ENCODE measurements at regions not wholly inside any gene's neighbourhood (a gene's known extent, or its start where the extent isn't known, plus 50 kb on each side); places are given as distances from the start of the nearest gene placed in this dataset.
"Not testable (repeated sequence)": the region's sequence is repeated elsewhere in the genome, so short reads cannot be mapped to it uniquely, and the experiment has no call there.

- no peak for DNase-seq (ENCODE audit: low read depth)
Measured at GRCh38 chr2:36302911-36303310, 52.7 kb upstream of the CRIM1 start.

- DNase-seq (ENCODE audit: low read depth), result no peak
Measured at GRCh38 chr2:36301843-36302242, 53.7 kb upstream of the CRIM1 start.

GRCh38 chr2:36300697-36301096, 54.9 kb upstream of the CRIM1 start:
- DNase-seq (ENCODE audit: low read depth), result no peak

- no peak for DNase-seq (ENCODE audit: low read depth)
Measured at GRCh38 chr2:36296798-36297197, 58.8 kb upstream of the CRIM1 start.

- DNase-seq (ENCODE audit: low read depth), result no peak
Measured at GRCh38 chr2:36294316-36294721, 61.3 kb upstream of the CRIM1 start.

- DNase-seq (ENCODE audit: low read depth), result no peak
Measured at GRCh38 chr2:36290306-36290856, 65.2 kb upstream of the CRIM1 start.

GRCh38 chr2:36289731-36290130, 65.8 kb upstream of the CRIM1 start:
- no peak for DNase-seq (ENCODE audit: low read depth)

- peak; percentile 2 for DNase-seq (ENCODE audit: low read depth)
Measured at GRCh38 chr2:36287363-36288275, 68.0 kb upstream of the CRIM1 start.

GRCh38 chr2:36279506-36279905, 76.1 kb upstream of the CRIM1 start:
- not testable (repeated sequence) for DNase-seq (ENCODE audit: low read depth)

- no peak for DNase-seq (ENCODE audit: low read depth)
Measured at GRCh38 chr2:36277881-36278523, 77.6 kb upstream of the CRIM1 start.

- DNase-seq (ENCODE audit: low read depth), result no peak
Measured at GRCh38 chr2:36277146-36277808, 78.3 kb upstream of the CRIM1 start.

- no peak for DNase-seq (ENCODE audit: low read depth)
Measured at GRCh38 chr2:36271266-36271665, 84.3 kb upstream of the CRIM1 start.

- DNase-seq (ENCODE audit: low read depth), result no peak
Measured at GRCh38 chr2:36270758-36271157, 84.8 kb upstream of the CRIM1 start.

GRCh38 chr2:36267194-36267593, 88.4 kb upstream of the CRIM1 start:
- no peak for DNase-seq (ENCODE audit: low read depth)

- DNase-seq (ENCODE audit: low read depth), result no peak
Measured at GRCh38 chr2:36266536-36267121, 88.9 kb upstream of the CRIM1 start.

- DNase-seq (ENCODE audit: low read depth), result no peak
Measured at GRCh38 chr2:36262581-36262980, 93.0 kb upstream of the CRIM1 start.

GRCh38 chr2:36255863-36256262, 99.7 kb upstream of the CRIM1 start:
- DNase-seq (ENCODE audit: low read depth), result no peak

- no peak for DNase-seq (ENCODE audit: low read depth)
Measured at GRCh38 chr2:36253086-36253485, 102.5 kb upstream of the CRIM1 start.

GRCh38 chr2:36246320-36246990, 109.1 kb upstream of the CRIM1 start:
- DNase-seq (ENCODE audit: low read depth), result no peak

GRCh38 chr2:36245651-36246050, 109.9 kb upstream of the CRIM1 start:
- no peak for DNase-seq (ENCODE audit: low read depth)

GRCh38 chr2:36238106-36238505, 117.5 kb upstream of the CRIM1 start:
- no peak for DNase-seq (ENCODE audit: low read depth)

GRCh38 chr2:36235882-36236281, 119.7 kb upstream of the CRIM1 start:
- DNase-seq (ENCODE audit: low read depth), result no peak

Measured in stimulated activated CD8-positive, alpha-beta memory T cell treated with anti-CD3 and anti-CD28 coated beads, Interleukin-4, amount 100 ng/mL, for 24 hours (primary cell).